RWPE1 (cell line): ENCODE measurements at regions not wholly inside any gene's neighbourhood (a gene's known extent, or its start where the extent isn't known, plus 50 kb on each side); places are given as distances from the start of the nearest gene placed in this dataset.

Source experiments
- CTCF ChIA-PET: fragments of 350-600 bp; sonication (Branson Sonifier 250); formaldehyde crosslinking; extraction: SDS; loops from one replicate; lab custom pipeline; 2021; lab: Yijun Ruan, JAX
- POLR2A ChIA-PET: fragments of 400-600 bp; formaldehyde crosslinking; extraction: SDS; loops from one replicate; lab custom pipeline; 2020; ENCODE audit warnings: antibody characterized with exemption; ENCODE audit not compliant: low non-redundant PET; lab: Yijun Ruan, JAX
- DNase-seq: peaks from one replicate; pipeline ENCODE4 v3.0.0; 2012; ENCODE audit warnings: low spot score
- H3K27ac ChIP-seq: fragments of 450-650 bp; 2 replicates; pipeline ENCODE4 v1.5.1; 2017
- TF ChIP-seq, protein P1 (sequence below): fragments of 450-650 bp; conservative IDR thresholded peaks from 2 replicates; pipeline ENCODE4 v1.5.1; 2017; ENCODE audit warnings: low read depth, mild to moderate bottlenecking

DNA sequence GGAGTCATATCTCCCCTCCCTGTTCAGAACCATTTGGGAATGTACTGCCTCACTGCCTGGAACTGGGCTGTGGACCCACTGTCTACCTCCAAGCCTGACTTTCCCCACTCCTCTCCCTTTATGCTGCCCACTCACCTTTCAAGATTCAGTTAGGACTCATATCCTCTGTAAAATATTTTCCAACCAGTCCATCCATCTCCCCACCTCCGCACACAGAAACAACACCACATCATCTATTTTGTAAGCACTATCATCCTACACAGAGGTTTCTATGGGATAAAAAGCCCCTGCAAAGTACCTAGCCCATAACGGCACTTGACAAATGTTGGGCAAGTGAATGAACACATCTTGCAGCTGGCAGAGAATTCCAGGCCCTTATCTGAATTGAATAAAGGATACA is 250.8 kb downstream of the ANAPC1 start:
- ChIA-PET CTCF (interaction anchor here (0.7 kb wide), 1 partner anchor 66 kb away, joined by 3 read pairs; no protein-coding TSS in a partner anchor), POLR2A (no interaction called here)
- TF ChIP-seq, protein P1, sequence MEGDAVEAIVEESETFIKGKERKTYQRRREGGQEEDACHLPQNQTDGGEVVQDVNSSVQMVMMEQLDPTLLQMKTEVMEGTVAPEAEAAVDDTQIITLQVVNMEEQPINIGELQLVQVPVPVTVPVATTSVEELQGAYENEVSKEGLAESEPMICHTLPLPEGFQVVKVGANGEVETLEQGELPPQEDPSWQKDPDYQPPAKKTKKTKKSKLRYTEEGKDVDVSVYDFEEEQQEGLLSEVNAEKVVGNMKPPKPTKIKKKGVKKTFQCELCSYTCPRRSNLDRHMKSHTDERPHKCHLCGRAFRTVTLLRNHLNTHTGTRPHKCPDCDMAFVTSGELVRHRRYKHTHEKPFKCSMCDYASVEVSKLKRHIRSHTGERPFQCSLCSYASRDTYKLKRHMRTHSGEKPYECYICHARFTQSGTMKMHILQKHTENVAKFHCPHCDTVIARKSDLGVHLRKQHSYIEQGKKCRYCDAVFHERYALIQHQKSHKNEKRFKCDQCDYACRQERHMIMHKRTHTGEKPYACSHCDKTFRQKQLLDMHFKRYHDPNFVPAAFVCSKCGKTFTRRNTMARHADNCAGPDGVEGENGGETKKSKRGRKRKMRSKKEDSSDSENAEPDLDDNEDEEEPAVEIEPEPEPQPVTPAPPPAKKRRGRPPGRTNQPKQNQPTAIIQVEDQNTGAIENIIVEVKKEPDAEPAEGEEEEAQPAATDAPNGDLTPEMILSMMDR = no peak
- no peak for DNase-seq
- no peak overlapping the region for H3K27ac ChIP-seq

DNA sequence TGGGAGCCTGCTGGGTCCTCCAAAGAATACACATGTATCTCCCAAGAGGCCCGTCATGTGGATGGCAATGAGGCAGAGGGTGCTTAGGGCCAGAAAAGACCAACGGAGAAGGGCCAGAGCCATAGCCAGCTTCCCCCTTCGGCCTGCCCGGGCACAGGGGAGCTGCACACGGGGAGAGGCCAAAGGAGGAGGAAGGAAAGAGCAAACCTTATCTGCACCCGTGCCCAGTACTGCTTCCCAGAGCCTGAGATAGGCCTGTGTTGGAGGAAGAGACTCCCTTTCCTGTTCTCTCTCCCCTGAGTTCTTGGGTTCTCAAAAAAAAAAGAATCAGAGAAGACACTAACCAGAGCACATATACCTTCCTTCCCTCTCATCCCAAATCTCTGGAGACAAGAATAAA is 250.3 kb downstream of the ANAPC1 start:
- CTCF ChIA-PET = no interaction called here
- POLR2A ChIA-PET = no interaction called here
- DNase-seq = no peak
- no peak overlapping the region for H3K27ac ChIP-seq
- TF ChIP-seq, protein P1 = no peak

DNA sequence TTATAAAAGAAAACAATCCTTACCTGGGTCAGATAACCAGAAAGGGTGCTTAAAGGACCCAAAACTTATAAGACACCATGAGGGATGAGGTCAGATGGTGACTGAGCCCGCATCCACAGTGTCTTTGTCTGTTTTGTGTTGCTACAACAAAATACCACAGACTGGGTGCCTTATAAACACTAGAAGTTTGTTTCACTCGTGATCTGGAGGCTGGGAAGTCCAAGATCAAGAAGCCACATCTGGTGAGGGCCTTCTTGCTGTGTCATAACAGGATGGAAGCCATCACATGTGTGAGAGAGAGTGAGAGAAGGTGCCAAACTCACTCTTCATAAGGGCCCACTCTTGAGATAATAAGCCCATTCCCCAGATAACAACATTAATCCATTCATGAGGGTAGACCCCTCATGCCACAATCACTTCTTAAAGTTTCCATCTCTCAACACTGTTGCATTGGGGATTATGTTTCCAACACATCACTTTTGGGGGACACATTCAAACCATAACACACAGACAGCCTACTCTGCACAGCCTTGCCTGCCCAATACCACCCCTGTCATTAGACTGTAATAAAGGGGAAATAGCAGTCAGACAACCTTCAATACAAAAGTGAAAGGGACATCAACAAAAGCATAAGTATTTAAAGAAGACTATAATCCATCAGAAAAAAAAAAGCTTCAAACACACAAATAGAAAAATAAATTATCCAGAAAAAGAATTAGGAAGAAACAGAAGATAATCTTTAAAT is 249.8 kb downstream of the ANAPC1 start:
- H3K27ac ChIP-seq = no peak overlapping the region
- no peak for DNase-seq
- CTCF ChIA-PET = no interaction called here
- TF ChIP-seq, protein P1 = no peak
- POLR2A ChIA-PET = no interaction called here

DNA sequence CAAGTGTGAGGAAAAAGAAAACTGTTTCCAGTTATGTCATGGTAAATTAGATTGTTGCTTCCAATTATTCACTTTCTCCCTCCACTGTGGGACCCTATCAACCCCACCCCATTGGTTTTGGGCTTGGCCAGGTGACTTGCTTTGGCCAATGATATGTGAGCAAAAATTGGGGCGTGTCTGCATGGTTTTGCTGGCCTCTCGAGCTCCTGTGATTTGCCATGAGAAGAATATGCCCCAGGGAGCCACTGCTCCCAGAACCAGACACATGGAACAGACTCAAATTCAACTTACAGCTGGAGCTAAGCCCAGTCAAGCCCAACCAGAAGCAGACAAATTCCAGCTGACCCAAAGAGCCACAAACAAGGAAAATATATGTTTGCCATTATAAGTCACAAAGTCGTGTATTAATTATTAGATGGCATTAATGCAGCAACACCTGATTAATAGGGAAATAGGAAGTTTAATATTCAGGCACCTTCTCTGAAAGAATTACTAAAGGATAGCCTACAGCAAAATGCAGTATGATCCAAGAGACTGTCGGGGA is 248.9 kb downstream of the ANAPC1 start:
- TF ChIP-seq, protein P1 = no peak
- POLR2A ChIA-PET = no interaction called here
- DNase-seq = no peak
- CTCF ChIA-PET = no interaction called here
- no peak overlapping the region for H3K27ac ChIP-seq

DNA sequence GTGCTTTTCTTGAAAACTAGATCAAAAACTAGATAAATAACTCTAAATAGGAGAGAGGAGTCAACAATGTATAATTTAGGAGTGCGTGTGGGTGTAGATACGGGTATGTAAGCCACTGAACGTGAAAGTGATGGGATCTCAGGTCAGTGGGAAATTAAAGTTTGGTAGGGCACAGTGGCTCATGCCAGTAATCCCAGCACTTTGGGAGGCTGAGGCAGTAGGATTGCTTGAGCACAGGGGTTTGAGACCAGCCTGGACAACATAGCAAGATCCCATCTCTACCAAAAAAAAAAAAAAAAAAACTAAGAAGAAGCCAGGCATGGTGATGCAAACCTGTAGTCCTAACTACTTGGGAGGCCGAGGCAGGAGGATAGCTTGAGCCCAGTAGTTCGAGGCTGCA is 247.1 kb downstream of the ANAPC1 start:
- TF ChIP-seq, protein P1 = no peak
- no peak for DNase-seq
- ChIA-PET CTCF (no interaction called here), POLR2A (no interaction called here)
- H3K27ac ChIP-seq = no peak overlapping the region

DNA sequence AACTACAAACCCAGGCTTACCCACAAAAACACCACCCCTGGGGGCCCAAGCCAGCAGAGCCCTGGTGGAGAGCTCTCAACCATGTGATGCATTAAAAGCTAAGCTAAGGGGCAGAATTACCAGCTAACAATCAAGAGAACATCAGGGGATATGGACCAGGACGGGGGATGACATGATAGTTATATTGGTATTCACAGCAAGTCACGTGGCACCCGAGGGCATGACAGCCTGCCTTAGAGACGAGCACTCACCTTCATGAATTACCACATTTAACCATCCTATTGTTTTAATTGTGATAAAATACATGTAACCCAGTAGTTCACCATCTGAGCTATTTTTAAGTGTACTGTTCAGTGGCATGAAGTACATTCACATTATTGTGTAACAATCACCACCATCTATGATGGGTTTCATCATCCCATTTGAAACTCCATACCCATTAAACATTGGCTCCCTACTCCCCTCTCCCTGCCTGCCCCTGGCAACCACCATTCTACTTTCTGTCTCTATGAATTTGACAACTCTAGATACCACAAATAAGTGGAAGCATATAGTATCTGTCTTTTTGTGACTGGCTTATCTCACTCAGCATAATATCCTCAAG is 245.6 kb downstream of the ANAPC1 start:
- POLR2A ChIA-PET = no interaction called here
- TF ChIP-seq, protein P1 = no peak
- DNase-seq = no peak
- no peak overlapping the region for H3K27ac ChIP-seq
- CTCF ChIA-PET = interaction anchor here (0.7 kb wide), 1 partner anchor 110 kb away, joined by 5 read pairs; no protein-coding TSS in a partner anchor
